OCI-LY1 (cell line): ENCODE measurements at regions not wholly inside any gene's neighbourhood (a gene's known extent, or its start where the extent isn't known, plus 50 kb on each side); places are given as distances from the start of the nearest gene placed in this dataset.

ENCODE experiments used
- H2AFZ ChIP-seq: fragments of 200-600 bp; sonication (generic), shearing (Covaris generic); 2 replicates; pipeline ENCODE4 v1.6.0; 2014; ENCODE audit warnings: antibody characterized with exemption, mild to moderate bottlenecking, low read length
- H3F3A ChIP-seq: fragments of 200-600 bp; sonication (generic), shearing (Covaris generic); 2 replicates; pipeline ENCODE4 v1.6.0; 2014; ENCODE audit warnings: mild to moderate bottlenecking, antibody characterized with exemption, low read length, moderate library complexity; ENCODE audit not compliant: insufficient read depth
- H3K27ac ChIP-seq: fragments of 200-600 bp; sonication (generic); 2 replicates; pipeline ENCODE4 v1.5.1; 2014; ENCODE audit warnings: low read length, mixed run types, mild to moderate bottlenecking, low read depth; ENCODE audit not compliant: poor library complexity, severe bottlenecking
- H3K27me3 ChIP-seq: fragments of 200-600 bp; sonication (generic); 2 replicates; pipeline ENCODE4 v1.6.0; 2014; ENCODE audit warnings: antibody characterized with exemption, mild to moderate bottlenecking, low read length, moderate library complexity; ENCODE audit not compliant: insufficient read depth
- H3K36me3 ChIP-seq: fragments of 200-600 bp; sonication (generic); 2 replicates; pipeline ENCODE4 v1.6.1; 2014; ENCODE audit warnings: mild to moderate bottlenecking, antibody characterized with exemption, low read length, moderate library complexity, mixed read lengths; ENCODE audit not compliant: insufficient read depth
- H3K4me1 ChIP-seq: fragments of 200-600 bp; sonication (generic); 2 replicates; pipeline ENCODE4 v1.5.1; 2014; ENCODE audit warnings: mild to moderate bottlenecking, low read length, moderate library complexity; ENCODE audit not compliant: insufficient read depth, severe bottlenecking
- H3K4me2 ChIP-seq: fragments of 200-600 bp; sonication (generic), shearing (Covaris generic); 2 replicates; pipeline ENCODE4 v1.6.1; 2014; ENCODE audit warnings: low read length
- H3K4me3 ChIP-seq: fragments of 200-600 bp; sonication (generic); 2 replicates; pipeline ENCODE4 v1.5.1; 2014; ENCODE audit warnings: low read length, low read depth, mild to moderate bottlenecking, mixed read lengths; ENCODE audit not compliant: poor library complexity, severe bottlenecking
- H3K79me2 ChIP-seq: fragments of 200-600 bp; shearing (Covaris generic); 2 replicates; pipeline ENCODE4 v1.6.1; 2016; ENCODE audit warnings: mixed run types, low read length, mixed read lengths; ENCODE audit not compliant: insufficient read depth
- H3K9ac ChIP-seq: fragments of 200-600 bp; sonication (generic), shearing (Covaris generic); 2 replicates; pipeline ENCODE4 v1.6.1; 2014; ENCODE audit warnings: mild to moderate bottlenecking, low read length, mixed read lengths
- H3K9me2 ChIP-seq: fragments of 200-600 bp; sonication (generic), shearing (Covaris generic); 2 replicates; pipeline ENCODE4 v1.6.1; 2014; ENCODE audit warnings: low read depth, mild to moderate bottlenecking, low read length, mixed read lengths
- H3K9me3 ChIP-seq: fragments of 200-600 bp; shearing (Covaris generic); 2 replicates; pipeline ENCODE4 v1.6.1; 2014; ENCODE audit warnings: low read length, mixed read lengths
- H4K20me1 ChIP-seq: fragments of 200-600 bp; sonication (generic), shearing (Covaris generic); 2 replicates; pipeline ENCODE4 v1.6.0; 2016; ENCODE audit warnings: mild to moderate bottlenecking, low read length; ENCODE audit not compliant: insufficient read depth
- EZH2 ChIP-seq: fragments of 200-600 bp; sonication (generic), shearing (Covaris generic); IDR thresholded peaks from 2 replicates; pipeline ENCODE4 v1.8.0; 2017; ENCODE audit warnings: borderline replicate concordance, mixed run types, mild to moderate bottlenecking, antibody characterized with exemption, low read length, moderate library complexity, mixed read lengths
- TF ChIP-seq, protein P1 (sequence below): fragments of 200-600 bp; sonication (generic), shearing (Covaris generic); IDR thresholded peaks from 2 replicates; pipeline ENCODE4 v1.5.1; 2017; ENCODE audit warnings: mild to moderate bottlenecking, antibody characterized with exemption, low read length, moderate library complexity, mixed read lengths

DNA sequence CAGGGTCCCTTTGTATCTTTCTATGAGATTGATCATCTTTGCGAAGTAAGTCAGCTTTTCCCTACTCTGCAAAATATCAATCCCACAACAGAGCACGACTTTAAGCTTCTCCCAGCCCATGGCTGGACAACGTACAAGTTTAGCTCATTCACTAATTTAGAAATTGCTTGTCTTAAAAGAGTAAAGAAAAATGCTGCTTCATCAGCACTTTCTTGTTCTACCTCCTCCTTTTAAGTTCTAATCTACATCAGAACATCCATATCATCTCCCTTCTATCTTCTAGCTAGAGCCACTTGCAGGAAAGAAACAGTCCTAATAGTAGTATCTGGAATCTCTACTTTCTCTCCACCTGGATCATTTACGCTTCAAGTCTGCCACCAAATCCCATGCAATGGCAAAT is 441.2 kb upstream of the ESRRG start:
- H3K79me2 ChIP-seq, result no peaks in the 10 kb centered on the region
- H3K4me3 ChIP-seq, result no peak overlapping the region
- H2AFZ ChIP-seq, result no peak overlapping the region
- no peaks in the 10 kb centered on the region for H4K20me1 ChIP-seq
- H3K27me3 ChIP-seq, result no peaks in the 10 kb centered on the region
- H3F3A ChIP-seq, result no peaks in the 10 kb centered on the region
- H3K36me3 ChIP-seq, result no peaks in the 10 kb centered on the region
- no peaks in the 10 kb centered on the region for H3K4me1 ChIP-seq
- no peak overlapping the region for H3K4me2 ChIP-seq
- H3K9me2 ChIP-seq, result no peaks in the 10 kb centered on the region
- H3K27ac ChIP-seq, result no peak overlapping the region
- TF ChIP-seq, protein P1, sequence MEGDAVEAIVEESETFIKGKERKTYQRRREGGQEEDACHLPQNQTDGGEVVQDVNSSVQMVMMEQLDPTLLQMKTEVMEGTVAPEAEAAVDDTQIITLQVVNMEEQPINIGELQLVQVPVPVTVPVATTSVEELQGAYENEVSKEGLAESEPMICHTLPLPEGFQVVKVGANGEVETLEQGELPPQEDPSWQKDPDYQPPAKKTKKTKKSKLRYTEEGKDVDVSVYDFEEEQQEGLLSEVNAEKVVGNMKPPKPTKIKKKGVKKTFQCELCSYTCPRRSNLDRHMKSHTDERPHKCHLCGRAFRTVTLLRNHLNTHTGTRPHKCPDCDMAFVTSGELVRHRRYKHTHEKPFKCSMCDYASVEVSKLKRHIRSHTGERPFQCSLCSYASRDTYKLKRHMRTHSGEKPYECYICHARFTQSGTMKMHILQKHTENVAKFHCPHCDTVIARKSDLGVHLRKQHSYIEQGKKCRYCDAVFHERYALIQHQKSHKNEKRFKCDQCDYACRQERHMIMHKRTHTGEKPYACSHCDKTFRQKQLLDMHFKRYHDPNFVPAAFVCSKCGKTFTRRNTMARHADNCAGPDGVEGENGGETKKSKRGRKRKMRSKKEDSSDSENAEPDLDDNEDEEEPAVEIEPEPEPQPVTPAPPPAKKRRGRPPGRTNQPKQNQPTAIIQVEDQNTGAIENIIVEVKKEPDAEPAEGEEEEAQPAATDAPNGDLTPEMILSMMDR, result no peak
- no peak for TF ChIP-seq EZH2
- H3K9me3 ChIP-seq, result no peaks in the 10 kb centered on the region
- no peak overlapping the region for H3K9ac ChIP-seq

DNA sequence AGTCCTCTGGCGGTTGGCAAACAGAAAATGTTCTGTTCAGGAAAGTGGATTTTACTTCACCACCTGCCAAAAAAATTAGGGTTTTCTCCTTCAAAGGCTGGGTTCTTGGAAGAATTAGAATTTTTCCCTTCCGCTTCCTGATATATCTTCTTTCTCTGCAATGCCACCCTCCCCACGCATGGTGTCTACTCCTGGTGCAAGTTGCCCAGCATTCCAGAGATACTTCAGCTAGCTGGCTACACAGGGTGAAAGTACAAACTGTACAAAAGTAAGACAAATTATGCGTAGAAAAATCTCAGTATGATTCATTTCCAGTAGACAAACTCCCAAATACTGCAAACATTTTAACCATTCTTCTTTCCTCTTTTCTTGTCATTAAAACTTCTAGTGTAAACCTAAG is 430.1 kb upstream of the ESRRG start:
- Histone ChIP-seq H3K79me2 (no peaks in the 10 kb centered on the region), H3K27ac (no peak overlapping the region), H3K4me3 (no peak overlapping the region), H3K9me3 (no peaks in the 10 kb centered on the region), H3K4me2 (no peak overlapping the region), H3K9ac (no peak overlapping the region), H3K9me2 (no peaks in the 10 kb centered on the region), H4K20me1 (no peaks in the 10 kb centered on the region), H2AFZ (no peak overlapping the region), H3F3A (no peaks in the 10 kb centered on the region), H3K36me3 (no peaks in the 10 kb centered on the region), H3K27me3 (no peaks in the 10 kb centered on the region), H3K4me1 (no peaks in the 10 kb centered on the region)
- TF ChIP-seq, protein P1, result no peak
- no peak for TF ChIP-seq EZH2

DNA sequence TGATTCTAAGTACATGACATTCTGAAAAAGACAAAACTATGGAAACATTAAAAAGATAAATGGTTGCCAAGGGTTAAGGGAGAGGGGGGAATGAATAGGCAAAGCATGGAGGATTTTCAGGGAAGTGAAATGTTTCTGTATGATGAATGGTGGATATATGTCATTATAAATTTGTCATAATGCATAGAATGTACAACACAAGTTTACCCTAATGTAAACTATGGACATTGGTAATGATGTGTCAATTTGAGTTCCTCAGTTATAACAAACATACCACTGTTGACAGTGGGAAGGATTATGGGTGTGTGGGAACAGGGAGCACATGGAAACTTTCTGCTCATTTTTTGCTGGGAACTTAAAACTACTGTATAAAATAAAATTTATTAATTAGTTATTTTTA is 427.1 kb upstream of the ESRRG start:
- Histone ChIP-seq H3K27me3 (no peaks in the 10 kb centered on the region), H2AFZ (no peak overlapping the region), H3K27ac (no peak overlapping the region), H3K4me3 (no peak overlapping the region), H3K79me2 (no peaks in the 10 kb centered on the region), H3K4me1 (no peaks in the 10 kb centered on the region), H3K9me3 (no peaks in the 10 kb centered on the region), H4K20me1 (no peaks in the 10 kb centered on the region), H3K4me2 (no peak overlapping the region), H3F3A (no peaks in the 10 kb centered on the region), H3K36me3 (no peaks in the 10 kb centered on the region), H3K9ac (no peak overlapping the region), H3K9me2 (no peaks in the 10 kb centered on the region)
- TF ChIP-seq, protein P1, result no peak
- no peak for TF ChIP-seq EZH2
